HG03565 (cell line): ENCODE measurements at regions not wholly inside any gene's neighbourhood (a gene's known extent, or its start where the extent isn't known, plus 50 kb on each side); places are given as distances from the start of the nearest gene placed in this dataset.
"Not testable (repeated sequence)": the region's sequence is repeated elsewhere in the genome, so short reads cannot be mapped to it uniquely, and the experiment has no call there.

Experiments
- ATAC-seq: cut with Tn5 transposase; IDR thresholded peaks from one replicate; pipeline ENCODE4 v1.9.1; 2021; ENCODE audit warnings: mild to moderate bottlenecking, moderate library complexity; ENCODE audit not compliant: unreplicated experiment

- ATAC-seq, result no peak
Observed at GRCh38 chrX:44675362-44676024, 132.8 kb upstream of the FUNDC1 start.

GRCh38 chrX:44674906-44675305, 132.2 kb upstream of the FUNDC1 start:
- no peak for ATAC-seq

GRCh38 chrX:44669626-44670025, 127.0 kb upstream of the FUNDC1 start:
- ATAC-seq, result no peak

GRCh38 chrX:44667771-44668170, 125.1 kb upstream of the FUNDC1 start:
- no peak for ATAC-seq

- ATAC-seq, result not testable (repeated sequence)
Observed at GRCh38 chrX:44657718-44658246, 115.1 kb upstream of the FUNDC1 start.

GRCh38 chrX:44651358-44651757, 108.7 kb upstream of the FUNDC1 start:
- ATAC-seq, result no peak

GRCh38 chrX:44643723-44644122, 101.1 kb upstream of the FUNDC1 start:
- no peak for ATAC-seq

GRCh38 chrX:44637282-44637681, 94.6 kb upstream of the FUNDC1 start:
- no peak for ATAC-seq

GRCh38 chrX:44621078-44621477, 78.4 kb upstream of the FUNDC1 start:
- no peak for ATAC-seq

- ATAC-seq, result no peak
Observed at GRCh38 chrX:44619039-44619438, 76.4 kb upstream of the FUNDC1 start.

GRCh38 chrX:44596277-44596676, 53.6 kb upstream of the FUNDC1 start:
- peak; percentile 99 for ATAC-seq
